Astrocyte (in vitro differentiated cells and primary cell): ENCODE measurements at regions not wholly inside any gene's neighbourhood (a gene's known extent, or its start where the extent isn't known, plus 50 kb on each side); places are given as distances from the start of the nearest gene placed in this dataset.

Experiments used
- CTCF ChIP-seq: IDR thresholded peaks from 2 replicates; pipeline ENCODE4 v1.5.1; 2011; ENCODE audit warnings: low read depth, mild to moderate bottlenecking, inconsistent platforms, low read length, moderate library complexity; ENCODE audit not compliant: insufficient read depth
- EZH2 ChIP-seq: IDR thresholded peaks from 2 replicates; pipeline ENCODE4 v1.6.1; 2012; ENCODE audit warnings: mild to moderate bottlenecking, low read length, inconsistent platforms; ENCODE audit not compliant: insufficient read depth

- no peak for TF ChIP-seq EZH2
- no peak for TF ChIP-seq CTCF
Measured at GRCh38 chr5:54383225-54383901, 72.1 kb upstream of the HSPB3 start.
